HG02870 (cell line): ENCODE measurements at regions not wholly inside any gene's neighbourhood (a gene's known extent, or its start where the extent isn't known, plus 50 kb on each side); places are given as distances from the start of the nearest gene placed in this dataset.

Source experiments
- ATAC-seq: cut with Tn5 transposase; IDR thresholded peaks from one replicate; pipeline ENCODE4 v1.9.1; 2021; ENCODE audit warnings: mild to moderate bottlenecking, moderate library complexity; ENCODE audit not compliant: unreplicated experiment

- no peak for ATAC-seq
Observed at GRCh38 chr2:12300927-12301326, 415.8 kb upstream of the TRIB2 start.

GRCh38 chr2:12302140-12302539, 414.6 kb upstream of the TRIB2 start:
- ATAC-seq = no peak

- no peak for ATAC-seq
Observed at GRCh38 chr2:12302691-12303090, 414.0 kb upstream of the TRIB2 start.

GRCh38 chr2:12303181-12304030, 413.3 kb upstream of the TRIB2 start:
- ATAC-seq = no peak

GRCh38 chr2:12304564-12305171, 412.1 kb upstream of the TRIB2 start:
- no peak for ATAC-seq

GRCh38 chr2:12305931-12306330, 410.8 kb upstream of the TRIB2 start:
- no peak for ATAC-seq

GRCh38 chr2:12310399-12310798, 406.3 kb upstream of the TRIB2 start:
- ATAC-seq = no peak

- no peak for ATAC-seq
Observed at GRCh38 chr2:12313445-12314126, 403.1 kb upstream of the TRIB2 start.

- ATAC-seq = no peak
Observed at GRCh38 chr2:12314127-12314760, 402.5 kb upstream of the TRIB2 start.

- no peak for ATAC-seq
Observed at GRCh38 chr2:12315224-12315623, 401.5 kb upstream of the TRIB2 start.

GRCh38 chr2:12316476-12316875, 400.3 kb upstream of the TRIB2 start:
- no peak for ATAC-seq

GRCh38 chr2:12317286-12317685, 399.4 kb upstream of the TRIB2 start:
- no peak for ATAC-seq

- no peak for ATAC-seq
Observed at GRCh38 chr2:12317814-12318426, 398.8 kb upstream of the TRIB2 start.

- ATAC-seq = no peak
Observed at GRCh38 chr2:12318427-12319057, 398.2 kb upstream of the TRIB2 start.

GRCh38 chr2:12320027-12320734, 396.6 kb upstream of the TRIB2 start:
- ATAC-seq = no peak

GRCh38 chr2:12320991-12321641, 395.6 kb upstream of the TRIB2 start:
- no peak for ATAC-seq

GRCh38 chr2:12321886-12322285, 394.9 kb upstream of the TRIB2 start:
- ATAC-seq = no peak

- ATAC-seq = no peak
Observed at GRCh38 chr2:12325806-12326205, 390.9 kb upstream of the TRIB2 start.

GRCh38 chr2:12326449-12327190, 390.1 kb upstream of the TRIB2 start:
- no peak for ATAC-seq
